Central memory CD4-positive, alpha-beta T cell (primary cell): ENCODE measurements at regions not wholly inside any gene's neighbourhood (a gene's known extent, or its start where the extent isn't known, plus 50 kb on each side); places are given as distances from the start of the nearest gene placed in this dataset.

Experiments
- DNase-seq: peaks from one replicate; pipeline ENCODE4 v3.0.0; 2022

GRCh38 chr2:150309311-150310080, 178.0 kb downstream of the RND3 start:
- DNase-seq = no peak

GRCh38 chr2:150307258-150307657, 180.2 kb downstream of the RND3 start:
- no peak for DNase-seq

GRCh38 chr2:150303281-150303680, 184.2 kb downstream of the RND3 start:
- no peak for DNase-seq

- no peak for DNase-seq
These were observed 188.7 kb downstream of the RND3 start for GRCh38 chr2:150298571-150299305.

- DNase-seq = no peak
These were observed 190.5 kb downstream of the RND3 start for GRCh38 chr2:150296770-150297546.

GRCh38 chr2:150295544-150295943, 191.9 kb downstream of the RND3 start:
- no peak for DNase-seq

- DNase-seq = no peak
These were observed 193.7 kb downstream of the RND3 start for GRCh38 chr2:150293771-150294170.

GRCh38 chr2:150292807-150293206, 194.7 kb downstream of the RND3 start:
- no peak for DNase-seq

GRCh38 chr2:150292192-150292591, 195.3 kb downstream of the RND3 start:
- DNase-seq = no peak

GRCh38 chr2:150286730-150287362, 200.6 kb downstream of the RND3 start:
- no peak for DNase-seq

GRCh38 chr2:150284116-150284515, 203.4 kb downstream of the RND3 start:
- no peak for DNase-seq

- no peak for DNase-seq
These were observed 204.6 kb downstream of the RND3 start for GRCh38 chr2:150282771-150283371.

GRCh38 chr2:150282357-150282756, 205.1 kb downstream of the RND3 start:
- no peak for DNase-seq

GRCh38 chr2:150280231-150280630, 207.2 kb downstream of the RND3 start:
- DNase-seq = no peak

GRCh38 chr2:150279686-150280085, 207.8 kb downstream of the RND3 start:
- no peak for DNase-seq

- no peak for DNase-seq
These were observed 210.7 kb downstream of the RND3 start for GRCh38 chr2:150276737-150277136.

GRCh38 chr2:150274108-150274507, 213.4 kb downstream of the RND3 start:
- DNase-seq = no peak

GRCh38 chr2:150271952-150272802, 215.3 kb downstream of the RND3 start:
- DNase-seq = no peak

- DNase-seq = no peak
These were observed 219.6 kb downstream of the RND3 start for GRCh38 chr2:150267651-150268415.

GRCh38 chr2:150266931-150267330, 220.5 kb downstream of the RND3 start:
- DNase-seq = no peak

- DNase-seq = no peak
These were observed 223.0 kb downstream of the RND3 start for GRCh38 chr2:150264442-150264841.
